RWPE2 (cell line): ENCODE measurements at regions not wholly inside any gene's neighbourhood (a gene's known extent, or its start where the extent isn't known, plus 50 kb on each side); places are given as distances from the start of the nearest gene placed in this dataset.
A peak's percentile ranks its signal among the peaks of the same experiment; 100 is the strongest.

Experiments used
- ATAC-seq: fragments of 200-7000 bp; cut with Tn5 transposase; 3 replicates; pipeline ENCODE4 v1.9.1; 2021; ENCODE audit warnings: low read depth
- DNase-seq: peaks from one replicate; pipeline ENCODE4 v3.0.0-alpha.2; 2020; ENCODE audit warnings: low spot score
- H3K27ac ChIP-seq: fragments of 450-650 bp; 2 replicates; pipeline ENCODE4 v1.5.1; 2017; ENCODE audit warnings: mild to moderate bottlenecking; ENCODE audit not compliant: poor library complexity, severe bottlenecking
- H3K27me3 ChIP-seq: fragments of 250-450 bp; sonication (Bioruptor Pico); 2 replicates; pipeline ENCODE4 v1.5.1; 2021; ENCODE audit warnings: mild to moderate bottlenecking, moderate library complexity; ENCODE audit not compliant: insufficient read depth, poor library complexity, severe bottlenecking
- H3K36me3 ChIP-seq: fragments of 250-450 bp; sonication (Bioruptor Pico); 2 replicates; pipeline ENCODE4 v1.5.1; 2020; ENCODE audit warnings: low read depth, mild to moderate bottlenecking, moderate library complexity
- H3K4me1 ChIP-seq: fragments of 250-450 bp; sonication (Bioruptor Pico); 2 replicates; pipeline ENCODE4 v1.5.1; 2021; ENCODE audit warnings: mild to moderate bottlenecking, moderate library complexity; ENCODE audit not compliant: insufficient read depth, poor library complexity, severe bottlenecking
- H3K4me3 ChIP-seq: fragments of 250-450 bp; sonication (Bioruptor Pico); 2 replicates; pipeline ENCODE4 v1.5.1; 2021; ENCODE audit warnings: mild to moderate bottlenecking, moderate library complexity; ENCODE audit not compliant: severe bottlenecking
- H3K9me3 ChIP-seq: fragments of 250-450 bp; sonication (Bioruptor Pico); 2 replicates; pipeline ENCODE4 v1.5.1; 2021; ENCODE audit warnings: mild to moderate bottlenecking, moderate library complexity; ENCODE audit not compliant: severe bottlenecking
- CTCF ChIP-seq: fragments of 450-650 bp; IDR thresholded peaks from one replicate; pipeline ENCODE4 v1.5.1; 2017; ENCODE audit warnings: mild to moderate bottlenecking, moderate library complexity; ENCODE audit not compliant: poor library complexity, severe bottlenecking

- Histone ChIP-seq H3K36me3 (no peaks in the 10 kb centered on the region), H3K9me3 (no peaks in the 10 kb centered on the region), H3K4me1 (peaks cover 17% of the 10 kb centered on the region), H3K27me3 (no peaks in the 10 kb centered on the region), H3K4me3 (no peak overlapping the region), H3K27ac (no peak overlapping the region)
- TF ChIP-seq CTCF = no peak
- ATAC-seq (0 out of 3 replicates have a peak, but pooled peaks have one; percentile 3), DNase-seq (no peak)
Observed at GRCh38 chr7:34320412-34320811, 337.6 kb upstream of the NPSR1 start.

GRCh38 chr7:34320926-34321661 lies 336.9 kb upstream of the NPSR1 start:
- H3K36me3 ChIP-seq = no peaks in the 10 kb centered on the region

GRCh38 chr7:34322841-34323240 lies 335.2 kb upstream of the NPSR1 start:
- Histone ChIP-seq H3K27ac (no peak overlapping the region), H3K4me3 (no peak overlapping the region), H3K9me3 (no peaks in the 10 kb centered on the region), H3K36me3 (no peaks in the 10 kb centered on the region), H3K4me1 (peaks cover 17% of the 10 kb centered on the region), H3K27me3 (no peaks in the 10 kb centered on the region)
- TF ChIP-seq CTCF = no peak
- 0 out of 3 replicates have a peak, but pooled peaks have one; percentile 28 for ATAC-seq
- DNase-seq = no peak

More at GRCh38 chr7:34320926-34321661, 336.9 kb upstream of the NPSR1 start:
- Histone ChIP-seq H3K4me3 (no peak overlapping the region), H3K4me1 (peaks cover 17% of the 10 kb centered on the region), H3K27ac (peak overlapping the region; percentile 56), H3K27me3 (no peaks in the 10 kb centered on the region), H3K9me3 (no peaks in the 10 kb centered on the region)
- TF ChIP-seq CTCF = peak; percentile 94
- ATAC-seq = peak; percentile 91
- peak; percentile 89 for DNase-seq

GRCh38 chr7:34327681-34328080 lies 330.3 kb upstream of the NPSR1 start:
- no peak for TF ChIP-seq CTCF
- peak; percentile 44; the same call in 1 of the 3 replicates for ATAC-seq
- no peak overlapping the region for H3K27ac ChIP-seq
- DNase-seq = no peak
- no peaks in the 10 kb centered on the region for H3K9me3 ChIP-seq
- H3K4me3 ChIP-seq = no peak overlapping the region
- no peaks in the 10 kb centered on the region for H3K36me3 ChIP-seq
- H3K27me3 ChIP-seq = no peaks in the 10 kb centered on the region
- no peaks in the 10 kb centered on the region for H3K4me1 ChIP-seq

- no peak for TF ChIP-seq CTCF
- no peak for ATAC-seq
- Histone ChIP-seq H3K4me3 (no peak overlapping the region), H3K27me3 (no peaks in the 10 kb centered on the region), H3K4me1 (no peaks in the 10 kb centered on the region), H3K36me3 (no peaks in the 10 kb centered on the region), H3K9me3 (no peaks in the 10 kb centered on the region), H3K27ac (no peak overlapping the region)
- no peak for DNase-seq
Observed at GRCh38 chr7:34330308-34330707, 327.7 kb upstream of the NPSR1 start.
